ENCODE measurements at regions not wholly inside any gene's neighbourhood (a gene's known extent, or its start where the extent isn't known, plus 50 kb on each side); places are given as distances from the start of the nearest gene placed in this dataset.

GRCh38 chr10:59082249-59082648 is 94.2 kb upstream of the PHYHIPL start:
- Histone ChIP-seq H3K9me3 (no peaks in the 10 kb centered on the region), H3K4me1 (peaks cover 25% of the 10 kb centered on the region), H3K4me2 (no peak overlapping the region), H3K4me3 (no peak overlapping the region), H3K27ac (no peak overlapping the region)
- POLR2A ChIA-PET: no interaction called here
- CTCF ChIA-PET: no interaction called here
- ATAC-seq (no peak), FAIRE-seq (no peak), DNase-seq (ENCODE audit: low read depth in 1 of 2, low spot score in 1 of 2) (no peak)
- TF ChIP-seq EHMT2 (IDR thresholded peaks at IDR 0.05; ENCODE audit: low read depth) (no peak), NR3C1 (IDR thresholded peaks at IDR 0.05) (no peak), ZNF302 (CRISPR knock-in tag; IDR thresholded peaks at IDR 0.05) (no peak), KDM1A (IDR thresholded peaks at IDR 0.05; ENCODE audit: low read depth) (no peak), ATOH8 (CRISPR knock-in tag; IDR thresholded peaks at IDR 0.05; ENCODE audit: low read depth) (no peak), MYC (IDR thresholded peaks at IDR 0.05; ENCODE audit: borderline replicate concordance, low read length) (no peak), FOSB (CRISPR knock-in tag; IDR thresholded peaks at IDR 0.05) (no peak), HOXB13 (CRISPR knock-in tag; IDR thresholded peaks at IDR 0.05; ENCODE audit: low read depth) (no peak), FOXS1 (CRISPR knock-in tag; IDR thresholded peaks at IDR 0.05) (no peak), ESRRA (IDR thresholded peaks at IDR 0.05; ENCODE audit: borderline replicate concordance, low read length) (no peak), CHD2 (IDR thresholded peaks at IDR 0.05; ENCODE audit: low read length, partially characterized antibody) (no peak), HEYL (CRISPR knock-in tag; IDR thresholded peaks at IDR 0.05) (no peak), E2F6 (IDR thresholded peaks at IDR 0.05; ENCODE audit: borderline replicate concordance, low read depth) (no peak), HMGXB4 (CRISPR knock-in tag; IDR thresholded peaks at IDR 0.05; ENCODE audit: borderline replicate concordance) (no peak), CBX2 (IDR thresholded peaks at IDR 0.05; ENCODE audit: borderline replicate concordance, low read depth) (no peak)
- 70% methylated on average over 3 of the region's 3 CpGs for WGBS (ENCODE audit: missing lambda C conversion rate)

- FAIRE-seq (no peak), DNase-seq (ENCODE audit: low read depth in 1 of 2, low spot score in 1 of 2) (no peak), ATAC-seq (no peak)
- Histone ChIP-seq H3K27ac (no peak overlapping the region), H3K9me3 (no peaks in the 10 kb centered on the region), H3K4me1 (peaks cover 3% of the 10 kb centered on the region), H3K4me3 (no peak overlapping the region), H3K4me2 (no peak overlapping the region)
- POLR2A ChIA-PET: no interaction called here
- CTCF ChIA-PET: interaction anchor here (1.0 kb wide), 1 partner anchor 42 kb away, joined by 3 read pairs; no protein-coding TSS in a partner anchor
- TF ChIP-seq PBX3 (IDR thresholded peaks at IDR 0.05): no peak
- TF ChIP-seq RFX5 (IDR thresholded peaks at IDR 0.05): no peak
- no peak for TF ChIP-seq ELK1 (IDR thresholded peaks at IDR 0.05; ENCODE audit: low read depth, low read length)
- TF ChIP-seq TP53 (CRISPR knock-in tag; IDR thresholded peaks at IDR 0.05): no peak
- no peak for TF ChIP-seq JUNB (IDR thresholded peaks at IDR 0.05)
- TF ChIP-seq ZNF302 (CRISPR knock-in tag; IDR thresholded peaks at IDR 0.05): no peak
- no peak for TF ChIP-seq HOXA7 (CRISPR knock-in tag; IDR thresholded peaks at IDR 0.05)
- TF ChIP-seq FOSL2 (IDR thresholded peaks at IDR 0.05): no peak
- TF ChIP-seq FOSL2 (CRISPR knock-in tag; IDR thresholded peaks at IDR 0.05): no peak
- TF ChIP-seq GATA3 (IDR thresholded peaks at IDR 0.05; ENCODE audit: borderline replicate concordance): no peak
- no peak for TF ChIP-seq USF2 (IDR thresholded peaks at IDR 0.05)
- TF ChIP-seq ATOH8 (CRISPR knock-in tag; IDR thresholded peaks at IDR 0.05; ENCODE audit: low read depth): no peak
- TF ChIP-seq ESRRA (IDR thresholded peaks at IDR 0.05; ENCODE audit: borderline replicate concordance, low read length): no peak
- no peak for TF ChIP-seq HDAC2 (IDR thresholded peaks at IDR 0.05)
- no peak for TF ChIP-seq SMC3 (IDR thresholded peaks at IDR 0.05)
Measured at GRCh38 chr10:59085054-59085453, 91.4 kb upstream of the PHYHIPL start.
